GM18517 (cell line): ENCODE measurements at regions not wholly inside any gene's neighbourhood (a gene's known extent, or its start where the extent isn't known, plus 50 kb on each side); places are given as distances from the start of the nearest gene placed in this dataset.

ENCODE experiments used
- ATAC-seq: cut with Tn5 transposase; IDR thresholded peaks from one replicate; pipeline ENCODE4 v1.9.1; 2021; ENCODE audit warnings: mild to moderate bottlenecking, moderate library complexity; ENCODE audit not compliant: unreplicated experiment

DNA sequence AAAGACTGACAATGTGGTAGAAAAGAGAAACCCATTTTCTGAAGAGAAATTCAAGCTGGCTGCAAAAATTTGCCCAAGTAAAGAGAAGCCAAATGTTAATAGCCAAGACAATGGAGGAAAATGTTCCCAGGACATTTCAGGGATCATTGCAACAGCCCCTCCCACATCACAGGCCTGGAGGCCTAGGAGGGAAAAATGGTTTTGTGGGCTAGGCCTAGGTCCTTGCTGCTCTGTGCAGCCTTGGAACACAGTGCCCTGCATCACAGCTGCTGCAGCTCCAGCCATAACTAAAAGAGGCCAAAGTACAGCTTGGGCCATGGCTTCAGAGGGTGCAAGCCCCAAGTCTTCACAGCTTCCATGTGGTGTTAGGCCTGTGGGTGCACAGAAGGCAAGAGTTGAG lies 332.4 kb upstream of the LRIG3 start:
- ATAC-seq = no peak

DNA sequence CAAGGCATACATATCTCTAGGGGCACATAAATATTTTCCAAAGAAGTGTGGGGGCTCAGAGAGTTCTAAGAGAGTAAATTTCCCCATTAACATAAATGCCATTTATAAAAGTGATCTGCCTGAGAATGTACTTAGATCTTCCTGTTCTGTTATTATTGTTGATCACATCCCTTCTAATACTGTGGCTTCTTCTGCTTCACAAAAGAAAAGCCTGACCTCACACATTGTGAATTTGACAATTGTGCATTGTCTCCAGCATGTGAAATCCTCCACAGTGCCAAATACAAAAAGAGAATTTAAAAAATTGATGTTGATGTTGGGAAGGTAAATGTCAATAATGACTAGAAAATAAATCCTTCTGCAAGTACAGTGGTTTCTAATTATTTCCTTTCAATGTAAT lies 330.5 kb upstream of the LRIG3 start:
- ATAC-seq = no peak

DNA sequence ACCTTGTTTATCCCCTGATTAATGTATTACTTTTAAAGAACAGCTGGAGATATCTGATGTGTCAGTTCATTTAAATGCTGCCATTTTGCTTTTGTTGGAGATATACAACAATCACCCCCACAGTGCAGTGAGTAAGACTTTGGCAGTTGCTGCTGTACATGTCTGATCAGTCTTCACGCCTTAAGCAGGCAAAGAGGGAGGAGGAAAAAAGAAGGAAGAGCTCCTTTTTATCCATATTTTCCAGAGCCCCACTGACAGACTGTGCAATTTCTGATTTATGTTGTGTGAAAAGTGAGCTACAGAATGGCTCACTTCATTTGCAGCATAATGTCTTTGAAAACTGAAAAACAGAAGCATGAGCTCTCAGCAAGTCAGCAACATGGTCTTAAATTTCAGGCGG lies 319.7 kb upstream of the LRIG3 start:
- no peak for ATAC-seq

DNA sequence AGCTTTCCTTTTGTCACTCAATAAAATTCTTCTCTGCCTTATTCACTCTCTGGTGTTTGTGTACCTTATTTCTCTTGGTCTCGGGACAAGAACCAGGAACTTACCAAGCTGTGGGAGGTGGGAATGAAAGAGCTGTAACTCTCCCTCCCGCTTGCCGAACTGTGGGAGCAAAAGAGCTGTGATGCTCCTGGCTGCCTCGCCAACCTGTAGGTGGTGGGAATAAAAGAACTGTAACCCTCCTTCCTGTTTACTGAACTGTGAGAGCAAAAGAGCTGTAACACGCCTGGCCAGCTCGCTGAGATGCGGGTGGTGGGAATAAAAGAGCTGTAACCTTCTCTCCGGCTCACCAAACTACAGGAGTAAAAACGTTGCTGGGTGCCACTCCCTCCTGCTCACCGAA lies 314.1 kb upstream of the LRIG3 start:
- no peak for ATAC-seq

DNA sequence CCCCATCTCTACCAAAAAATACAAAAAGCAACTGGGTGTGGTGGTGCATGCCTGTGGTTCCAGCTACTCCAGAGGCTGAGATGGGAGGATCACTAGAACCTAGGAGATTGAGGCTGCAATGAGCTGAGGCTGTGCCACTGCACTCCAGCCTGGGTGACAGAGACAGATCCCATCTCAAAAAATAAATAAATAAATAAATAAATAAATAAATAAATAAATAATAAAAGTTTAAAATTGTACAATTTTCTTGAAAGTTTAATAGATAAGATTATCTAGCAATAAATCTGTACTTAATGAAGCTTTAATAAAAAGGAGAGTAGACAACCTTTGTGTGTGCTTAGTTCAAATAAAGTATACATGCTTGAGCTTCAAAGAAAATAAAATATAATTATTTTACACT lies 310.0 kb upstream of the LRIG3 start:
- ATAC-seq = no peak

DNA sequence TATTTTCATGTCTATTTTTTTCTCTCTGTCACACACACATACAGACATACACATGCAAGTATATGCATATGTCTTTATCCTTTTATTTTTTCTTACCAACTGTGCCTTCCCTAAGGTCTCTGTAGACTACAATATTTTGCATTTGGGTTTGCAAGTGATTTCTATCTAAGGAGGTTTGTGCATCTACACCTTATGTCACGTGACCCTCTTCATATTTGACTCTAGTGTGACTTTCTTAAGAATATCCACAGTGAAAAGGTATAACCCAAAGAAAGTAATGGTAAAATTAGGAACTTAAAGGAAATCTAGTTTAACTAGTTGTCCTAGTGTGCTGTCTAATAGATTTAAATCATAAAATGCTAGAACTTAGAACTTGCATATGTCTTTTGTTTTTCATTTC lies 298.8 kb upstream of the LRIG3 start:
- no peak for ATAC-seq

DNA sequence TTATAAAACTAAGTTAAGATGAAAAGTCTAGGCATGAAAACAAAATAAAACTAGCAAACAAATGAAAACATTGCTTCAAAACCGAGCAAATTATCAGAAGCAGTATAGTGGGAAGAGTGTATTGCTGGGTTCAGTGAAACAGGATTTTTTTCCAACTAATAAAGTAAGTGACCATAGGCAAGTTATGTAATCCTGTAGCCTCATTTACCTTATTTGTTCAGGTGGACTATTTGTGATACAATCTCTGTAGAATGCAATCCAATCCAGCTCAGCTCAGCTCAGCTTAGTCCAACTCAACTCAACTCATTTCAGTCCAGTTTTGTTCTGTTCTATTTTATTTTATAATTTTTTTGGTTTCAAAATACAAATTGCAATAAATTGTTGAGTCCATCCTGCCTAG lies 276.7 kb upstream of the LRIG3 start:
- ATAC-seq = no peak

DNA sequence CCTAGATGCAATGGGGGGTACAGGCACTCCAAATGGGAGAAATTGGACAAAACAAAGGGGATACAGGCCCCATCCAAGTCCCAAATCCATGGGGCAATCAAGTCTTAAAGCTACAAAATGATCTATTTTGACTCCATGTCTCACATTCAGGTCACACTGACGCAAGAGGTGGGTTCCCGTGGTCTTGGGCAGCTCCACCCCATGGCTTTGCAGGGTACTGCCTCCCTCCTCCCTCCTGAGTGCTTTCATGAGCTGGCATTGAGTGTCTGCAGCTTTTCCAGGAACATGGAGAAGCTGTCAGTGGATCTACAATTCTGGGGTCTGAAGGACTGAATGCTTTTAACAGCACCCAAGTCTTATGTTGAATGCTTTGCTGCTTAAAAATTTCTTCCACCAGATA lies 274.5 kb upstream of the LRIG3 start:
- ATAC-seq = no peak

DNA sequence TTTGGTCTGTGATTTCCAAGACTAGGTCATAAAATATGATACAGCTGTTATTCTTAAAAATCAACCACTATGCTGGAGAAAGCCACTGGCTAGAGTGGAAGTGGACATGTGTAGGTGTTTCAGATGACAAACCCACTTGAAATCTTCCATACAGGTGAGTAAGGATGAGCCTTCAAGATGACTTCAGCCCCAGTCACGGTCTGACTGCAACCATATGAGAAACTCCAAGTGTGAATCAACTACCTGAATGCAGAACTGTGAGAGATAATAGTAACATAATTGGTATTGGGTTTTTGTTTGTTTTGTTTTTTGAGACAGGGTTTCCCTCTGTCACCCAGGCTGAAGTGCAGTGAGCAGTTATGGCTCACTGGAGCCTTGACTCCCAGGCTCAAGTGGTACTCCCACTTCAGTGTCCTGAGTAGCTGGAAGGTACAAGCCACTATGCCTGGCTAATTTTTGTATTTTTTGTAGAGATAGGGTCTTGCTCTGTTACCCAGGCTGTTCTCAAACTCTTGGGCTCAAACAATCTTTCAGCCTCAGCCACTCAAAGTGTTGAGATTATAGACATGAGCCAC lies 273.3 kb upstream of the LRIG3 start:
- no peak for ATAC-seq

DNA sequence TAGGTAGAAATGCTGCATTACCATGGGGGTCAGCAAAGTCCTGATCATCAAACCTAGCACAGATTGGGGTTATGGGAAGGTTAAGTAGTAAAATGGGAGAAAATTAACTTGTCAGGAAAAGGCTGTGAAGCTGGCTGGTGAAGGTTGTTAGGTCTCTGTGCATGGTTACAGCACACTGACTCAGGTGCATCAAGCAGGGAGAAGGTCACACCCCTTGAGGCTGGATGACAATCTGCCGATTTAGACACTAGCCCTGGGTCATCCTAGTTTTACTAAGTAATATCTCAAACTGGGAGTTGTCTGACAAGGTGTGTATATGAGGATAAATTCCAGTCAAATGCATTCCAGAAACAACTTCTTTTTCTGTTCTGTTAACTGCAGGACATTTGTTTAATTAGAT lies 271.1 kb upstream of the LRIG3 start:
- no peak for ATAC-seq

DNA sequence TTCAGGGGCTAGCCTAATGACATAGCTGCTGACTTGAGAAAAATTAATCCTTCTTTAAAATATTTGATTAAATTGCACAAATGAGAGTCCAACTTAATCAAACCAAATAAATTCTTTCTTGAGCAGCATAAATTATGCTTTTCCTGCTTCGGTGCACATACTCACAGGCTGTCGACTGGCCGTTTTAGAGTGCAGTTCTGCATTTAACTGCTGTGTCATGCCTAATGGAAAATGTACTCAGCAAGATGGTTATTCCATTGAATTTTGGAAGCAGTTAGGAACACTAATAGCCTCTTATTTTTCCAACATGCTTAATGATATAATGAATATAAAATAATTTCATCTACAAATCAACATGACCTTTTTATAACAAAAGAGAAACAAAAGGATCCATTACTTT lies 266.1 kb upstream of the LRIG3 start:
- ATAC-seq = no peak

DNA sequence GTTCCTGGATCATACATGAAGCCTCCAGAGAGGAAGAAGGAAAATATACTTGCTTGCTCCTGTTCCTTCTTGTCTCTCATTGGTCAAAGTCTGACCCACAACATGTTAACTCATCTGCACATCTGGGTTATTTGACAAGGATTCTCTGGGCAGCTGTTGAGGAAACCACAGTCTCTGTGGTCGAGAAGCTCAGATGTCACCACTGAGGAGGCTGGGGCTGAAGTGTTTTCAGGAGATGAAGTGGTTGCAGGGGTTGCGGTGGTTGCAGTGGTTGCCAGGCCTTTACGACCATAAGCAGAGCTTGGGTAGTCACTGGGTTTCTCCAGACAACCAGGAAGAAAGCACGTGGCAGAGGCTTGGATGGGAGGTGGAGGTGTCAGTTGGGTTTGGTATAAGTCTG lies 265.0 kb upstream of the LRIG3 start:
- ATAC-seq = no peak

DNA sequence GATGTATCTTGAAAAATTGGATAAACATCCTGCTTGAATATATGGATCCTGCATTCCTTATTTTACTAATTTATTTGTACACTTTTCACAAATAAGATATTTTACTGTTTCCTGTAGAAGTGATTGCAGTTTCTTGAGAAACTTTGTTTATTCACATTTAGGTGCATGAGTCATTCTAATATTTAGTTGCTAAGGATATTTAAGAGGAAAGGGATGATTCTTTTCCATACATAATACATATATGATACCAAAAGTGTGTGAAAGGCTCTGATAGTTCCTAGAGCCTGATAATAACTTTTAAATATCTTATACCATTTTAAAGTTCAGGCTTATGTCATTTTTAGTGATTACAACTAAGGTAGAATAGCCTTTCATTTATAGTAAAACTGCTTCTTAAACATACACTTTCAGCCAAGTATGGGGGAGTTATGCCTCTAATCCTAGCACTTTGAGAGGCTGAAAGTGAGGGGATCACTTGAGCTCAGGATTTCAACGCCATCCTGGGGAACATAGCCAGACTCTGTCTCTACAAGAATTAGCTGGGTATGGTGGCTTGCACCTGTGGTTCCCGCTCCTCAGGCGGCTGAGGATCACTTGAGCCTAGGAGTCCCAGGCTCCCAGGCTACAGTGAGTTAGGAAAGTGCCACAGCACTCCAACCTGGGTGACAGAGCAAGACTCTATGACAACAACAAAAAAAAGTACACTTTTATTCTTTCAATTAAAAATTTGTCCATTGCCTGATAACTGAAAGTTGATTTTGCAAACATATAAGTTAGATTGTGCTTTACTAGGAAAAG lies 262.6 kb upstream of the LRIG3 start:
- ATAC-seq = no peak

DNA sequence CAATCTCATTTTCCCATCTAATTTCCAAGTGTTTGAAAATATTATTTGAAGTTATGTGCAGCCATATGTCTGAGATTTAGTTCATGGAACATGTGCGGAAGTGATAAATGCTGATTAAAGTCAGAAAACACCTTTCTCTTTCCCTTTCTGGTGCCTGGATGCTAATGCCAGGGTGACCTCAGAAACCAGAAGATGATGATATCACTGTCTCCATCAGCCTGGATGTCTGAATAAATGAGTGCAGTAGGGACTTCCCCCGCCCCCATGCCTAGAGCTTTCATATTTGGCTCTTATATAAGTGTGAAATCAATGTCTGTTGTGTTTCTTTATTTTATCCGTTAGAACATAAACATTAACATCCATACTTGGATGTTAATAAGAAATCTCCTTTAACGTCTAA lies 261.9 kb upstream of the LRIG3 start:
- ATAC-seq = no peak

DNA sequence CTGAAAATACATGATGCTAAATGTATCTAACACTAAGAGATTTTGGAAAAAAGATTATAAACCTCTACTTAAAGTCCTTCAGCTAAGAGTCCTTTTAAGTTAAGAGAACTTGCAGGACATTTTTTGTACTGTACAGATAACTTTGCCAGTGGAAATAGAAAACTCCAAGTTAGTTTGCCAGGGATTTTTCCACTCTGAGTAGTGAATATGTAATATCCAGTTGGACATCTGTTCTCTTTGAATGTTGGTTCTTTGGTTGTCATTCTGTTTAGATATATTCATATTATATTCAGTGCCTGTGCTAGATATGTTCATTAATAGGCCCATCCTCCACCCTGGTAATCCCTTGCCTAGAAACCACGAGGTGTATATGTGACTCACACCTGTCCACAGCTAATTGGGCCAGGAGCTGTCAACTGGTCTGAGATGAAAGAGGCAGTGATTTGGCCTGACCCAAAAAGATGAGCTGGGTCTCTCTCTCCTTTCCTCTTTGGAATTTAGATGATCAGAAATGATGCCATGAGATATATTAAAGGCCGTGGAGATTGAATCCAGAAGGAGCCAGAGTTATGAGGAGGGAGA lies 261.0 kb upstream of the LRIG3 start:
- no peak for ATAC-seq

DNA sequence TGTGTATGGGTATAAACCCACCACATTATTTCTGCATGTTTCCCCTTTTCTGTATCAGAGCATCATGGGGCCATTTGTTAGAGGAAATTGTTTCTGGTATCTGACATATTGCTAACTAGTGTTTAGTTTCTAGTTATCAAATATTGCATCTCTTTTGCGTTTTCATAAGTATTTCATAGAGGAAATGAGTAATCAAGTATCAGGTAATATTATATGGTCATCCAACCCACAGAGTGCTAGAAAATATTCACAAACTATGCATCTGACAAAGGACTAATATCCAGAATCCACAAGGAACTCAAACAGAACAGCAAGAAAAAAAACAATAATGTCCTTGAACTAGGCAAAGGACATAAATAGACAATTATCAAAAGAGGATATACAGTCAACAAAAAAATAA lies 258.9 kb upstream of the LRIG3 start:
- ATAC-seq = no peak

DNA sequence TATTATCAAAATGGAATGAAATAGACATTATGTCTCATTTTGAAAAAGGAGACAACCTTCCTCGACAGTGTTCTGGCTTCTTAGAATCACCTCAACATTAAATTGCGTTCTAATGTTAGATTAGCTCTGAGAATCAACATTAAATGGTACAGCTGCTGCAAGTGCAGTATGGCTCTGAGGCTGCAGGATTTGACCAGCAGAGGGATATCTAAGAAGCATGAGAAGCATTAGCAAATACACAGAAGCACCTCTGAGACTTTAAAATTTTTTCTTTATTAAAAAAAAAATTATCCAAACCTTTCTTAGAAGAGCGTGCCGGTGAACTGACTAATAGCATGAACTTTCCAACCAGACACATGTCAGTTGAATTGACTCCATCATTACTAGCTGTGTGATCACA lies 253.4 kb upstream of the LRIG3 start:
- no peak for ATAC-seq

DNA sequence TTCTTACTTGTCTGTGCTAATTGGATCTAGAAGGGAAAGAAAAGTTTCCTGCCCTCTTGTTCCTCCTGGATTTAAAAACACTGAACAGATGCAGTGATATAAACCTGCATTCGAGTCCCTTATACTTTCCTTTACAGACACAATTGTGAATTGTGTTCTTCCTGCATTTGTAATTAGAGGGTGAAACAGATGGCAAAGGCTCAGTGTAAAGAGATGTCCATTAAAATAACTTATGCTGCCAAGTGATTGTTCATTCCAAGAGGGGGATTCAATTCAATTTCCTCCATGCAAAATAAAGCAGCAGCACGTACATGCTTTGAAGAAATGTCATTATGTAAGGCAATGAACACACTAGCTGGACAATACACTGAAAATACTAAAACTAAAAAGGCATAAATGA lies 248.3 kb upstream of the LRIG3 start:
- no peak for ATAC-seq

DNA sequence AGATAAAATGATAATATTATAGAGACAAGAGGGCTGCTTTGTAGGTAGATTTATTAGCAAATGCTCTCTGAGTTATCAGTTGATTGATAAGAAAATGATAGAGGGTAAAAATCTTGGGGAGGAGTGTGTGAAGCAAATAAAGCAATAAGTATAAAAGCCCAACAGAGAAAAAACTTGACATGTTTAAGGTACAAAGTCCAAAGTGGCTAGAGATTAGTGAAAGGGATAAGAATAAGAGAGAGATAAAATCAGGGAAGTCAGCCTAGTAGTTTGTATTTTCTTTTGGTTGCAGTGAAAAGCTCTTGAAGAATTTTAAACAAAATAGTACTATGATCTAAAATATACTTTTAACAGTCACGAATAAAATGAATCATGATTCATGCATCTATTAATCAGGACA lies 246.2 kb upstream of the LRIG3 start:
- ATAC-seq = no peak

DNA sequence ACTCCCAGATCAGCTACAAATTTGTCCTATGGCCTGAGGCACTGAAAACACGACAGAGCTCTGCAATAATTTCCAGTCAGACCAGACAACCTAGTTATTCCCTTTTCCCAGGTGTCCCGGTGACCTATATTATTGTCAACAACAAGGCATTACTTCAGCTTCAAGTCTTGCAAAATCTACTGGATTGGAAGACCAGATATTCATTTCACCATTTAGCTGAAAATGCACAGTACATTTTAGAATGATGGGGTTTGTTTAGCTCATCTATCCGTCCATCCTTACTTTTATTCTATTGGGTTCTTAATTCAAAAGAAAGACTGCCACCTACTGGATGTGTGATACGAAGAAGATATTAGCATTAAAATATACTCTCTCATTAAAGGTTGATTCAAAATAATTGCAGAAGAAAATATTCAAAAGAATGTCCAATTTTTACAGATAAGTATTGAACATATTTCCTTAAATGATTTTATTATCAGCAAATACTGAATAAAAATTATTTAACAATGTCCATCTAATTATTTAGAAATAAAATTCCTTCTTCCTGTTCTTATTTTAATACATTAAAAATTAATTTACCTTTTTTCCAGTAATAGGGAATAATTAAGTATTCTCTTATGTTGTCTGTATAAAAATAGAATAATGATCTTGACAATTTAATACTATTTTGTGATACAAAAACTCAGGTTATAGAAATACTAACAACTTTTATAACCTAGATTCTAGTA lies 244.9 kb upstream of the LRIG3 start:
- no peak for ATAC-seq

DNA sequence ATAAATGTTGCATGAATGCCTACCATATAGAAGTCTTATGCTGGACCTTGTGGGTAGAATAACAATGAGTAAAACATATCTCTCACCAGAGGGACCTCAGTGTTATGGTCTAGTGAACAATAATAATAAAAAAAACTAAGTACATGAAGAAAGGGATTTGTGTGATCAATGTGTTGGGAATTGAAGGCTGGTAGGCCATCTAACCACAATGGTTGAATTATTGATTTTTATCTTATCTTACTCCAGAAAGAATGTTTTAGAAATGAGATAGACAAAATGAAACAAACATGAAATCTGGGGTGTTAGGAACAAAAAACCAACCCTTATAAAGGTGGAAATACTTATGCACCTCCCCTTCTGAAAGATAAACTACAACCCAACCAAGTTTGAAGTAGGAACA lies 243.9 kb upstream of the LRIG3 start:
- no peak for ATAC-seq

DNA sequence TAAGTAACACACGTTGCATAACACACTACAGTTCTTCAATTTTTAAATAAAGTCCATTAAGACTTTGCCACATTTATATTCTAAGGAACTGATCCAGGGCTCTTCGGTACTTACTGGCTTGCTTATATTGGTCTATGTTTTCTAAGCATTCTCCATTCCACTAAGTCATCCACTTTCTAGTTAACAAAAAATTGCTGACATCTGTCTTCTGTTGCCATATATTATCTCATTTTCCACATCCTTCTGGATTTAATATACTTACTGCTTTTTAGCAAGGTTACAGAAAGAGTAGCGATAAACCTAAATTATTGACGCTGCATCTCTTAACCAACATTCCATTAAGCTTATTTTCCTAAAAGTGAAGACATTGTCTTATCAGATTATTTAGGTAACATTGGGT lies 238.4 kb upstream of the LRIG3 start:
- no peak for ATAC-seq
